Parathyroid adenoma (tissue), 2 donors: ENCODE measurements at regions not wholly inside any gene's neighbourhood (a gene's known extent, or its start where the extent isn't known, plus 50 kb on each side); places are given as distances from the start of the nearest gene placed in this dataset.

Experiments
- H2AFZ ChIP-seq: fragments of 300-600 bp; sonication (generic); one replicate; pipeline ENCODE4 v1.7.0; 2017; ENCODE audit warnings: antibody characterized with exemption, mild to moderate bottlenecking
- H3K27ac ChIP-seq: fragments of 300-600 bp; sonication (generic); one replicate; pipeline ENCODE4 v1.7.0; 2017
- H3K27me3 ChIP-seq: fragments of 300-600 bp; sonication (generic); one replicate; pipeline ENCODE4 v1.7.0; 2017; ENCODE audit warnings: low read length; ENCODE audit not compliant: control insufficient read depth, insufficient read depth
- H3K36me3 ChIP-seq: fragments of 300-600 bp; sonication (generic); one replicate; pipeline ENCODE4 v1.7.0; 2017; ENCODE audit warnings: low read length; ENCODE audit not compliant: control insufficient read depth, insufficient read depth
- H3K4me1 ChIP-seq: fragments of 300-600 bp; sonication (generic); one replicate; pipeline ENCODE4 v1.7.0; 2017; ENCODE audit warnings: control low read depth
- H3K4me2 ChIP-seq: fragments of 300-600 bp; sonication (generic); one replicate; pipeline ENCODE4 v1.7.0; 2017; ENCODE audit warnings: low read length
- H3K4me3 ChIP-seq: fragments of 300-600 bp; sonication (generic); one replicate; pipeline ENCODE4 v1.7.0; 2017; ENCODE audit warnings: low read depth, low read length
- H3K79me2 ChIP-seq: fragments of 300-600 bp; sonication (generic); one replicate; pipeline ENCODE4 v1.7.0; 2017; ENCODE audit warnings: control low read depth
- H3K9ac ChIP-seq: fragments of 300-600 bp; sonication (generic); one replicate; pipeline ENCODE4 v1.7.0; 2017; ENCODE audit warnings: mild to moderate bottlenecking
- H3K9me3 ChIP-seq: fragments of 300-600 bp; sonication (generic); one replicate; pipeline ENCODE4 v1.7.0; 2017; ENCODE audit warnings: low read length; ENCODE audit not compliant: control insufficient read depth
- TF ChIP-seq, protein P1 (sequence below): fragments of 300-600 bp; sonication (generic); IDR thresholded peaks from one replicate; pipeline ENCODE4 v1.7.0; 2017; ENCODE audit warnings: antibody characterized with exemption, mild to moderate bottlenecking
- donor health status: primary hyperparathyroidism.

DNA sequence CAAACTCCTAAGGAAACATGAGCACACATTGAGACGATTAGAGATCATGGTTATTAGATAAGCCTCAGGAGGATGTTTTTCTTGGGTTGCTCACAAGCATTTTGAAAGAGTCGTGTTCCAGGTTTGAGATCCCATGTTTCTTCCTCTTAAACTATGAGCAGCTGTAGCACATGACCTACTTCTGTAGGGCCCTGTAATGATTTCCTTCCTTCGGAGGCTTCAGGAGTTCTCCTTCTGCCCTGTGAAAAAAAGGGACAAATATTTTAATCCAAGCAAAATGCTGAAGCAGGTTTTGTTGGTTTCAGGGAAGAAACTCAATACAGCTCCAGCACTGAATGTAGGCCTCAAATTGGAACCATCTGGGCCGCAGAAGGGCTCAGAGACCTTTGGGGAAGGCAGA is 82.6 kb downstream of the POU3F3 start:
- Histone ChIP-seq H3K79me2 (no peaks in the 10 kb centered on the region), H3K27me3 (no peaks in the 10 kb centered on the region), H3K27ac (no peak overlapping the region), H3K36me3 (no peaks in the 10 kb centered on the region), H3K9me3 (no peaks in the 10 kb centered on the region), H3K4me2 (no peak overlapping the region), H3K9ac (no peak overlapping the region), H2AFZ (no peak overlapping the region), H3K4me1 (no peaks in the 10 kb centered on the region), H3K4me3 (no peak overlapping the region)
- TF ChIP-seq, protein P1, sequence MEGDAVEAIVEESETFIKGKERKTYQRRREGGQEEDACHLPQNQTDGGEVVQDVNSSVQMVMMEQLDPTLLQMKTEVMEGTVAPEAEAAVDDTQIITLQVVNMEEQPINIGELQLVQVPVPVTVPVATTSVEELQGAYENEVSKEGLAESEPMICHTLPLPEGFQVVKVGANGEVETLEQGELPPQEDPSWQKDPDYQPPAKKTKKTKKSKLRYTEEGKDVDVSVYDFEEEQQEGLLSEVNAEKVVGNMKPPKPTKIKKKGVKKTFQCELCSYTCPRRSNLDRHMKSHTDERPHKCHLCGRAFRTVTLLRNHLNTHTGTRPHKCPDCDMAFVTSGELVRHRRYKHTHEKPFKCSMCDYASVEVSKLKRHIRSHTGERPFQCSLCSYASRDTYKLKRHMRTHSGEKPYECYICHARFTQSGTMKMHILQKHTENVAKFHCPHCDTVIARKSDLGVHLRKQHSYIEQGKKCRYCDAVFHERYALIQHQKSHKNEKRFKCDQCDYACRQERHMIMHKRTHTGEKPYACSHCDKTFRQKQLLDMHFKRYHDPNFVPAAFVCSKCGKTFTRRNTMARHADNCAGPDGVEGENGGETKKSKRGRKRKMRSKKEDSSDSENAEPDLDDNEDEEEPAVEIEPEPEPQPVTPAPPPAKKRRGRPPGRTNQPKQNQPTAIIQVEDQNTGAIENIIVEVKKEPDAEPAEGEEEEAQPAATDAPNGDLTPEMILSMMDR, result no peak

DNA sequence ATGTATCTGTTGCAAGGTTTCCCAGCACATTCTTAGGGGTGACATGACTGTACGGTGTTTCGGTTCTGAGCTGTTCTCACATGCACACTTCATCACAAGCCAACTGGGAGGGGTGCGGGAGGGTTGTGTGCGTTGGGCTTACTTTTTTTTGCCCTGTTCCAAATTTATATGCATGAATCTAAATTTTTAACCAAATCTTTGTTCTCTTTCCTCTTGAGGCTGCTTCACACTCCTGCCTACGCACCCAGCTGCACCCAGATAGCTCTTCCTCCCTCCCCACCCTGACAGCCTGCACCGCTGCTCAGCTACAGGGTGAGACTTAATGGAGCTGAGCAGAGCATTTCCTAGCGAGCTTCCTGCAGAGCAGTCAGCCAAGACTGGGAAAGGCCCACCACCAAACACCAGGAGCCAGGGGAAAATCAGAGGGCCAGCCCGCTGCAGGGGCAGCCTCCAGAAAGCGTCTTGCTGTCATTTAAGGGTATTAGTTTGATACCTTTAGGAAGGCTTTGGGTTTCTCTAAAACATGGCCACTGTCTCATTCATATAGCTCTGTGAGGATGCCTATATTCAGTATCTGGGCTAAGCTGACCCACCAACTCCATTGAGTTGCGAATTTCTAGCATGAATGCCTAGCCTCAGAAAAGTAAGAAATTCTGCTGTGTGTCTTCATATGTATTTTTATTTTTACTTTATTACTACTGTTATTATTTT is 84.5 kb downstream of the POU3F3 start:
- Histone ChIP-seq H3K9me3 (no peaks in the 10 kb centered on the region), H3K4me1 (no peaks in the 10 kb centered on the region), H3K27ac (no peak overlapping the region), H3K4me3 (no peak overlapping the region), H3K27me3 (no peaks in the 10 kb centered on the region), H3K9ac (no peak overlapping the region), H3K36me3 (no peaks in the 10 kb centered on the region), H2AFZ (no peak overlapping the region), H3K4me2 (no peak overlapping the region), H3K79me2 (no peaks in the 10 kb centered on the region)
- TF ChIP-seq, protein P1, result no peak

DNA sequence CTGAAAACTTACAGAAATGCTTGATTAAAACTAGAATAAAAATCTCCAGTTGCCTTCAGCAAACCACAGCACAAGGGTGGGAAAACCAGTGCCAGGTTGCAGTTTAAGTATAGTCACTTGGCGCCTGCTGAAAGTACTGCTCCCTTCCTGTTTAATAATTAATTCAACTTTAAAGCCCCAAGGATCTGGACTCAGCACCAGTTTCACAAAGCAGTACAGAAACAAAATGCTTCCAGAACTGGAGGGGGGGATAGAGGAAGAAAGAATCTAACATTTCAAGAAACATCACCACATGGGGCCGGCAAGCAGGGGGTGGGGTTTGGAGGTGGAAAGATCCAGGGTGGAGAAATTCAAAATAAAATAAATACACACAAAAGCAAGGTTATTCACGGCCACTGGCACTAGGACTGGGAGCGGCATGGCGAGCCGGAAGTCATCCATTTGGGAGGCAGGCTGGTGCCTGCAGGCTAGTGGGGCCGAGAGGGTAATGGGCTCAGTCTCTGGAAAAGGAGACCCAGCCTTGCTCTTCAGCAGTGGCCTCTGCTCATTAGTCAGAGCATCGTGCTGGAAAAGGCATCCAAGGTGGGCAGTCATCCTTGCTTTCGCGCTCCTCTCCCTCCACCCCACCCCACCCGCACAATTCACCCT is 85.8 kb downstream of the POU3F3 start:
- no peaks in the 10 kb centered on the region for H3K79me2 ChIP-seq
- no peaks in the 10 kb centered on the region for H3K9me3 ChIP-seq
- no peaks in the 10 kb centered on the region for H3K4me1 ChIP-seq
- no peak overlapping the region for H3K4me3 ChIP-seq
- H3K27ac ChIP-seq, result no peak overlapping the region
- H3K27me3 ChIP-seq, result no peaks in the 10 kb centered on the region
- H3K36me3 ChIP-seq, result no peaks in the 10 kb centered on the region
- no peak overlapping the region for H3K4me2 ChIP-seq
- H2AFZ ChIP-seq, result no peak overlapping the region
- TF ChIP-seq, protein P1, result no peak
- no peak overlapping the region for H3K9ac ChIP-seq

DNA sequence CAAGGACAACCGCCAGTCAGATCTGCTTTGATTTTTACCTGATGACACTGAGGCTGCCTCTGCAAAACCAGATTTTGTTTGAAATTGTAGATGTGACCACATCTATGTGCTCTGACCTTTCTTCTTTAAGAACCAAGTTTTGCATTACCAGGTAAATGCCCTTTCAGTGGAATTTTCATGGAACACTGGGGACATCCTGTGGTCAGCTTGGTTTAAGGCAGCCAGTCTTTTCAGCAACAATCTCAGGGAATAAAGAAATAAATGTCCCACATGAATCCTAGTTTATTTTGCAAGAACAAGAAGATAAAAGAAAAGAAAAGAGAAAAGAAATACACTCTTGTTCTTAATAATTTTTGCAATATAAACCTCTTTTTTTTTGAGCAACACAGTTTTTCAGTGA is 90.6 kb downstream of the POU3F3 start:
- Histone ChIP-seq H3K36me3 (no peaks in the 10 kb centered on the region), H3K27ac (no peak overlapping the region), H2AFZ (no peak overlapping the region), H3K4me1 (no peaks in the 10 kb centered on the region), H3K27me3 (no peaks in the 10 kb centered on the region), H3K4me3 (no peak overlapping the region), H3K9ac (no peak overlapping the region), H3K9me3 (no peaks in the 10 kb centered on the region), H3K79me2 (no peaks in the 10 kb centered on the region), H3K4me2 (no peak overlapping the region)
- TF ChIP-seq, protein P1, result peak; percentile 22

DNA sequence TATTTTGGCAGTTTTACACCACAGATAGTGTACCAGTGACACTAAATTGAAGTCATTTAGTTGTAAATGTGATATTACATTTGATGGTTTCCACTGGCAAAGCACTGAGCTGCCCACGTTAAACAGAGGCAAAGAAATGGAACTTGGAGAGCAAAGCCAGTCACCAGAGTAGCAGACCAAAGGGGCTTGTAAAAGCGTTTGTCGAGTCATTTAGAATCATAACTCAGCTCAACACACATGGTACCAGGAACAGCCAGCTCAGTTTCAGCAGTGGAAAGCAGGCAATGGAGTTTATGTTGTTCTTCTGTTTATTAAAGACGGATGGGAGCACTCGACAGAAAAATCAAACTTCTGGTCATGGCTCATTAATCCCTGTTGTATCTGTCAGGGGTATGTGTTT is 91.2 kb downstream of the POU3F3 start:
- Histone ChIP-seq H3K79me2 (no peaks in the 10 kb centered on the region), H3K9me3 (no peaks in the 10 kb centered on the region), H3K9ac (no peak overlapping the region), H3K4me1 (no peaks in the 10 kb centered on the region), H3K36me3 (no peaks in the 10 kb centered on the region), H3K27ac (no peak overlapping the region), H2AFZ (no peak overlapping the region), H3K4me2 (no peak overlapping the region), H3K27me3 (no peaks in the 10 kb centered on the region), H3K4me3 (no peak overlapping the region)
- TF ChIP-seq, protein P1, result no peak
